IPS DF 19.7 (cell line): ENCODE measurements at regions not wholly inside any gene's neighbourhood (a gene's known extent, or its start where the extent isn't known, plus 50 kb on each side); places are given as distances from the start of the nearest gene placed in this dataset.
A peak's percentile ranks its signal among the peaks of the same experiment; 100 is the strongest.
"Not testable (repeated sequence)": the region's sequence is repeated elsewhere in the genome, so short reads cannot be mapped to it uniquely, and the experiment has no call there.

ENCODE experiments used
- DNase-seq: peaks from one replicate; pipeline ENCODE4 v3.0.0-alpha.2; 2013; ENCODE audit warnings: low read depth, low spot score

GRCh38 chr22:44630826-44631225, 71.2 kb upstream of the PRR5 start:
- DNase-seq: no peak

GRCh38 chr22:44628835-44629234, 73.2 kb upstream of the PRR5 start:
- no peak for DNase-seq

- DNase-seq: no peak
Measured at GRCh38 chr22:44628273-44628672, 73.7 kb upstream of the PRR5 start.

GRCh38 chr22:44627521-44628139, 74.4 kb upstream of the PRR5 start:
- no peak for DNase-seq

GRCh38 chr22:44625981-44626687, 75.9 kb upstream of the PRR5 start:
- DNase-seq: peak; percentile 20

- DNase-seq: no peak
Measured at GRCh38 chr22:44625421-44625760, 76.6 kb upstream of the PRR5 start.

GRCh38 chr22:44624689-44625420, 77.1 kb upstream of the PRR5 start:
- DNase-seq: no peak

- no peak for DNase-seq
Measured at GRCh38 chr22:44623771-44624510, 78.1 kb upstream of the PRR5 start.

GRCh38 chr22:44622679-44623078, 79.3 kb upstream of the PRR5 start:
- DNase-seq: no peak

- DNase-seq: no peak
Measured at GRCh38 chr22:44622147-44622427, 79.9 kb upstream of the PRR5 start.

GRCh38 chr22:44621401-44622146, 80.4 kb upstream of the PRR5 start:
- DNase-seq: no peak

GRCh38 chr22:44620841-44621257, 81.2 kb upstream of the PRR5 start:
- DNase-seq: no peak

- peak; percentile 60 for DNase-seq
Measured at GRCh38 chr22:44620129-44620840, 81.7 kb upstream of the PRR5 start.

- not testable (repeated sequence) for DNase-seq
Measured at GRCh38 chr22:44619560-44620128, 82.4 kb upstream of the PRR5 start.

- DNase-seq: not testable (repeated sequence)
Measured at GRCh38 chr22:44618910-44619309, 83.1 kb upstream of the PRR5 start.

GRCh38 chr22:44618400-44618799, 83.6 kb upstream of the PRR5 start:
- no peak for DNase-seq

GRCh38 chr22:44617828-44618227, 84.2 kb upstream of the PRR5 start:
- DNase-seq: no peak

GRCh38 chr22:44616882-44617655, 84.9 kb upstream of the PRR5 start:
- DNase-seq: no peak

- no peak for DNase-seq
Measured at GRCh38 chr22:44616461-44616860, 85.5 kb upstream of the PRR5 start.

- no peak for DNase-seq
Measured at GRCh38 chr22:44615602-44616180, 86.3 kb upstream of the PRR5 start.
